Fibroblast of lung (primary cell): ENCODE measurements at regions not wholly inside any gene's neighbourhood (a gene's known extent, or its start where the extent isn't known, plus 50 kb on each side); places are given as distances from the start of the nearest gene placed in this dataset.

Experiments used
- DNase-seq, 2 donors: peaks; one replicate each; pipeline versions ENCODE4 v3.0.0 to v3.0.0-alpha.2; 2010; ENCODE audit warnings: low read depth in 2 of 2
- H2AFZ ChIP-seq: 2 replicates; pipeline ENCODE4 v1.5.1; 2012; ENCODE audit warnings: low read length, control low read depth, inconsistent platforms
- H3K27ac ChIP-seq: 2 replicates; pipeline ENCODE4 v1.5.1; 2011; ENCODE audit warnings: low read length, control low read depth; ENCODE audit not compliant: insufficient read depth
- H3K27me3 ChIP-seq: 2 replicates; pipeline ENCODE4 v1.5.1; 2011; ENCODE audit warnings: mild to moderate bottlenecking, low read length; ENCODE audit not compliant: control insufficient read depth, insufficient read depth
- H3K36me3 ChIP-seq: 2 replicates; pipeline ENCODE4 v1.5.1; 2011; ENCODE audit warnings: low read length; ENCODE audit not compliant: control insufficient read depth, insufficient read depth
- H3K4me1 ChIP-seq: 2 replicates; pipeline ENCODE4 v1.5.1; 2011; ENCODE audit warnings: low read length; ENCODE audit not compliant: control insufficient read depth, insufficient read depth; ENCODE audit errors: extremely low read depth
- H3K4me2 ChIP-seq: 2 replicates; pipeline ENCODE4 v1.5.1; 2011; ENCODE audit warnings: low read length, control low read depth; ENCODE audit not compliant: insufficient read depth; ENCODE audit errors: extremely low read depth
- H3K4me3 ChIP-seq, 4 experiments: fragments of 200-600 bp in 1 of 4; sonication (generic) in 1 of 4; replicated peaks in 1 of 4; 2 replicates each; pipeline ENCODE4 v1.5.1; 2011 to 2016; ENCODE audit warnings: low read length in 4 of 4, low read depth in 3 of 4, mild to moderate bottlenecking in 3 of 4, control low read depth in 2 of 4, inconsistent platforms in 1 of 4, mixed read lengths in 1 of 4; ENCODE audit not compliant: insufficient read depth in 1 of 4; ENCODE audit errors: control extremely low read depth in 1 of 4
- H3K79me2 ChIP-seq: 2 replicates; pipeline ENCODE4 v1.5.1; 2012; ENCODE audit warnings: mild to moderate bottlenecking, low read length, inconsistent platforms; ENCODE audit not compliant: control insufficient read depth, insufficient read depth
- H3K9ac ChIP-seq: 2 replicates; pipeline ENCODE4 v1.5.1; 2011; ENCODE audit warnings: mild to moderate bottlenecking, low read length, control low read depth; ENCODE audit not compliant: insufficient read depth
- H3K9me3 ChIP-seq: 2 replicates; pipeline ENCODE4 v1.5.1; 2012; ENCODE audit warnings: low read depth, low read length; ENCODE audit not compliant: control insufficient read depth, insufficient read depth
- H4K20me1 ChIP-seq: 2 replicates; pipeline ENCODE4 v1.5.1; 2011; ENCODE audit warnings: low read length; ENCODE audit not compliant: control insufficient read depth, insufficient read depth; ENCODE audit errors: extremely low read depth
- CTCF ChIP-seq, 2 donors: IDR thresholded peaks in 1 of 2; conservative IDR thresholded peaks in 1 of 2; 1 replicate in 1 of 2; 2 replicates in 1 of 2; pipeline ENCODE4 v1.5.1; 2011 to 2012; ENCODE audit warnings: low read length in 2 of 2, control low read depth in 1 of 2, inconsistent platforms in 1 of 2, low read depth in 1 of 2, mild to moderate bottlenecking in 1 of 2
- EZH2 ChIP-seq: IDR thresholded peaks from 2 replicates; pipeline ENCODE4 v1.5.1; 2012; ENCODE audit warnings: low read length, control low read depth, mild to moderate bottlenecking; ENCODE audit errors: missing control alignments

GRCh38 chr10:1847361-1847760 is 110.0 kb upstream of the ADARB2 start:
- H3K4me2 ChIP-seq: no peak overlapping the region

DNA sequence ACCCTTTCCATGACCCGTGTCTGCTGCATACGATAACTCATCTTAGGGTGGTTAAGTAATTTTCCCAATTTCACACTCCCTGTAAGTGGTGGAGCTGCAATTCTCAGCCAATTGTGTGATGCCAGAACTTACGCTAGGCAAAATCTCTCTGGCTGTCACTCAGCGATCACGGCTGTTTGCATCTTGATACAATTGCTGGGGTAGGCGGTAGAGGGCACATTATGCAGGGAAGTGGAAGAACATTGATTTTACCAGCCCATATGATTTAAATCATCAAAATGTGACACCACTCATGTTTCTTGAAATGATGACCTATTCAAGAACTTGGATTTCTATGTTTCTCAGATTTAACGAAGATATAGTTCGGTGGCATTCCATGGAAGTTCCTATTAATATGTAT is 108.7 kb upstream of the ADARB2 start:
- H2AFZ ChIP-seq: no peak overlapping the region
- no peaks in the 10 kb centered on the region for H3K79me2 ChIP-seq
- H3K4me2 ChIP-seq: no peak overlapping the region
- TF ChIP-seq CTCF (conservative IDR thresholded peaks at IDR 0.05 in 1 of 2, IDR thresholded peaks at IDR 0.05 in 1 of 2; ENCODE audit: low read depth in 1 of 2, low read length in 2 of 2) (no peak), EZH2 (no peak)
- H3K27me3 ChIP-seq: no peaks in the 10 kb centered on the region
- no peak overlapping the region for H3K4me3 ChIP-seq
- H4K20me1 ChIP-seq: no peaks in the 10 kb centered on the region
- DNase-seq: no peak
- H3K36me3 ChIP-seq: no peaks in the 10 kb centered on the region
- no peak overlapping the region for H3K27ac ChIP-seq
- no peaks in the 10 kb centered on the region for H3K9me3 ChIP-seq
- no peak overlapping the region for H3K9ac ChIP-seq
- no peaks in the 10 kb centered on the region for H3K4me1 ChIP-seq

More at GRCh38 chr10:1847361-1847760, 110.0 kb upstream of the ADARB2 start:
- H3K4me3 ChIP-seq: no peak overlapping the region
- TF ChIP-seq CTCF (conservative IDR thresholded peaks at IDR 0.05 in 1 of 2, IDR thresholded peaks at IDR 0.05 in 1 of 2; ENCODE audit: low read depth in 1 of 2, low read length in 2 of 2) (no peak), EZH2 (no peak)
- no peak for DNase-seq
- no peaks in the 10 kb centered on the region for H3K9me3 ChIP-seq
- no peaks in the 10 kb centered on the region for H3K4me1 ChIP-seq
- no peaks in the 10 kb centered on the region for H3K79me2 ChIP-seq
- H3K27ac ChIP-seq: no peak overlapping the region
- no peaks in the 10 kb centered on the region for H4K20me1 ChIP-seq
- H3K9ac ChIP-seq: no peak overlapping the region
- no peaks in the 10 kb centered on the region for H3K36me3 ChIP-seq
- no peaks in the 10 kb centered on the region for H3K27me3 ChIP-seq
- H2AFZ ChIP-seq: no peak overlapping the region

- Histone ChIP-seq H3K9ac (no peak overlapping the region), H3K4me1 (no peaks in the 10 kb centered on the region), H3K4me3 (no peak overlapping the region), H2AFZ (no peak overlapping the region), H3K9me3 (no peaks in the 10 kb centered on the region), H3K4me2 (no peak overlapping the region), H3K27ac (no peak overlapping the region), H3K27me3 (no peaks in the 10 kb centered on the region), H3K79me2 (no peaks in the 10 kb centered on the region), H3K36me3 (no peaks in the 10 kb centered on the region), H4K20me1 (no peaks in the 10 kb centered on the region)
- no peak for TF ChIP-seq EZH2
- no peak for TF ChIP-seq CTCF (conservative IDR thresholded peaks at IDR 0.05 in 1 of 2, IDR thresholded peaks at IDR 0.05 in 1 of 2; ENCODE audit: low read depth in 1 of 2, low read length in 2 of 2)
- DNase-seq: no peak
These were observed 104.4 kb upstream of the ADARB2 start for GRCh38 chr10:1841759-1842158.
